ENCODE measurements at regions not wholly inside any gene's neighbourhood (a gene's known extent, or its start where the extent isn't known, plus 50 kb on each side); places are given as distances from the start of the nearest gene placed in this dataset.
"Not testable (repeated sequence)": the region's sequence is repeated elsewhere in the genome, so short reads cannot be mapped to it uniquely, and the experiment has no call there.

DNA sequence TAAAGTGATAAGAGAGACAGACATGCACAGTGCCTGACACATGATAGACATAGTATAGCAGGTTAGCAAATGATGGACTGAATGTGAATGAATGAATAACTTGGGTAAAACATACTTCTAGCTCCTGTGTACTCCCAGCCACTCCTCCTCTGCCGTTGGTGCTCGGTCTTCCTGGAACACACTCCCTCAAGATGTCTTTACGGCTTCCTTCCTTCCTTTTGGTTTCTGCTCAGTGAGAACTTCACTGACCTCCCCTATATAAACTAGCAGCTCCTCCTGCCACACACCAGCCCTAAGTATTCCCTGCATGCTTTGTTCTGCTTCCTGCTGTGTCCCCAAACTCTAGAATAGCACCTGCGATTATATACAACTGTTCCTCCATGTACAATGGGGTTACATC, 50.2 kb downstream of the RAD54L2 start:
- in situ Hi-C loops (cut with HindIII; ENCODE audit: low sequenced_read_pairs), result loop anchor here (5.0 kb wide), 1 partner anchor 56 kb away; no protein-coding TSS in a partner anchor

DNA sequence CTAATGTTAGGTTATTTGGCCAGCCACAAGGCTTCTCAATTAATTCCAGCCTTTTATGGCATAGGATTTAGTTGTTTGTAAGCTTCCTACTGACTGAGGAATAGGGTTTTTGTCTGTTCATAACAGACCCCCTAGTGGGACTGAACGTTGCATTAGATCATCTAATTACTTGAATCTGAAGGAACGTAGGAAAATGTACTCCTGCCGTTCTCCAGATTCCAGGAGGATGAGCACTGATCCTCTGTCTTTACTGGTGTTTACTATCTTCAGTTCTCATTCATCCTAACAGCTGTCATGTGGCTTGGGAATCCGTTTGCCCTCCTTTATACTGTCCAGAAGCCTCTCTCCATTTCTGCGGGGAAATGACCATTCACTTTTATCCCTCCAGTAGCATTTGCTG, 52.7 kb downstream of the RAD54L2 start:
- in situ Hi-C loops (cut with HindIII; ENCODE audit: low sequenced_read_pairs), result loop anchor here (5.0 kb wide), 1 partner anchor 41 kb away; no protein-coding TSS in a partner anchor

- in situ Hi-C loops (cut with HindIII; ENCODE audit: low sequenced_read_pairs), result loop anchor here (5.0 kb wide), 1 partner anchor 39 kb away; no protein-coding TSS in a partner anchor
Observed at GRCh38 chr3:51593697-51594096, 55.2 kb downstream of the RAD54L2 start.

DNA sequence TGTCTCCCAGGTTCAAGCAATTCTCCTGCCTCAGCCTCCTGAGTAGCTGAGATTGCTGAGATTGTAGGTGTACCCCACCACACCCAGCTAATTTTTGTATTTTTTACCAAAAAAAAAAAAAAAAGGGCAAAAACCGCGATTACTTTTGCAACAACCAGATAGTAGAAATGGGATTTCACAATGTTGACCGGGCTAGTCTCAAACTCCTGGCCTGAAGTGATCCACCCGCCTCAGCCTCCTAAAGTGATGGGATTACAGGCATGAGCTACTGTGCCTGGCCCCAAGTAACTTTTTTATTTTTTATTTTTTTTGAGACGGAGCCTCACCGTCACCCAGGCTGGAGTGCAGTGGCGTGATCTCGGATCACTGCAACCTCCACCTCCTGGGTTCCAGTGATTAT, 61.1 kb downstream of the RAD54L2 start:
- in situ Hi-C loops (cut with HindIII; ENCODE audit: low sequenced_read_pairs), result not testable (repeated sequence)

GRCh38 chr3:51604212-51604611, 65.7 kb downstream of the RAD54L2 start:
- in situ Hi-C loops (cut with HindIII; ENCODE audit: low sequenced_read_pairs), result no loop called here

DNA sequence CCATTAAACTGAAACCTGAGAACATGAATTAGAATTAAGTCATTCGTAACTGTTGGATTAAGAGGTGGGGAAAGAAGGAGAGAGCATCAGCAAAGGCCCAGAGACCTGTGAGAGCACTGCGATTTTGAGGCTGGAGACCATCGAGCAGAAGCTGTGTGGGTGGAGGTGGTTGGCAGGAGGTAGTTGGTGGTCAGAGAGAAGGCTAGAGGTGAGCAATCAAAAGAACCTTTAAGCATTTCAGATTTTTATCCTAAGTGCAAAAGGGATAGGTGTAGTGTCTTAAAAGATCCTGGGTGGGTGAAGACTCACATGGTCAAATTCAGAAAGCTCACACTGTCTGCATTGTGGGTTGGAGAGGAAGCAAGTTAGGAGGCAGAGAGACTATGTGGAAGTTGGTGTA, 65.1 kb upstream of the TEX264 start:
- in situ Hi-C loops (cut with HindIII; ENCODE audit: low sequenced_read_pairs), result no loop called here

DNA sequence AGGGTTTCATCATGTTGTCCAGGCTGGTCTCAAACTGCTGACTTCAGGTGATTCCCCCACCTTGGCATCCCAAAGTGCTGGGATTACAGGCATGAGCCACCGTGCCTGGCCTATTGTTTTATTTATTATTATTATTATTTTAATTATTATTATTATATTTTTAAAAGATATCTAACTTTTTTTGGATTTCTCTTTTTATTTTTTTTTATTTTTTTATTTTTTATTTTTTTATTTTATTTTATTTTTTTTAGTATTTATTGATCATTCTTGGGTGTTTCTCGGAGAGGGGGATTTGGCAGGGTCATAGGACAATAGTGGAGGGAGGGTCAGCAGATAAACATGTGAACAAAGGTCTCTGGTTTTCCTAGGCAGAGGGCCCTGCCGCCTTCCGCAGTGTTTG, 64.2 kb upstream of the TEX264 start:
- in situ Hi-C loops (cut with HindIII; ENCODE audit: low sequenced_read_pairs), result not testable (repeated sequence)

- in situ Hi-C loops (cut with HindIII; ENCODE audit: low sequenced_read_pairs), result not testable (repeated sequence)
Observed at GRCh38 chr3:51607591-51608325, 63.3 kb upstream of the TEX264 start.

DNA sequence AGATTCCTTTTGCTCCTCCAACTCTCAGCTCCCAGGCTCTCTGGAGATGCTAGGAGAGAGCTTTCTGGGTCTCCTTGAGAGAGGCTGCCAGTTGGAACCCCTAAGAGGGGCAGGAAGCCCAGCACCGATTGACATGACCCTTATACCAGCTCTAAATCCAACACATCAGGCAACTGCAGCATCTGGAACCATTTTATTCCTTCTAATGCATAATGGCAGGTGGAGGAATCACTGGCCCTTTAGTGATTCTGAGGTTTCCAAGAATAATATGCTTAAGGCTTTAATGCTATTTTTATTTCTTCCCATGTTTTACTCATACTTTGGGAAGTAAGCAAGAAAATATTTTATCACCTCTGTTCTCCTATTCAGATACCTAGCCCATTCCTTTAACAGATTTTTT, 60.3 kb upstream of the TEX264 start:
- in situ Hi-C loops (cut with HindIII; ENCODE audit: low sequenced_read_pairs), result no loop called here

GRCh38 chr3:51617597-51617996, 53.5 kb upstream of the TEX264 start:
- in situ Hi-C loops (cut with HindIII; ENCODE audit: low sequenced_read_pairs), result no loop called here

GRCh38 chr3:51618038-51618437, 53.0 kb upstream of the TEX264 start:
- in situ Hi-C loops (cut with HindIII; ENCODE audit: low sequenced_read_pairs), result not testable (repeated sequence)

GRCh38 chr3:51618496-51618895, 52.6 kb upstream of the TEX264 start:
- in situ Hi-C loops (cut with HindIII; ENCODE audit: low sequenced_read_pairs), result no loop called here

- in situ Hi-C loops (cut with HindIII; ENCODE audit: low sequenced_read_pairs), result no loop called here
Observed at GRCh38 chr3:51619983-51620382, 51.1 kb upstream of the TEX264 start.

GRCh38 chr3:51620543-51620942, 50.5 kb upstream of the TEX264 start:
- in situ Hi-C loops (cut with HindIII; ENCODE audit: low sequenced_read_pairs), result no loop called here

GRCh38 chr3:51621091-51621892, 49.8 kb upstream of the TEX264 start:
- in situ Hi-C loops (cut with HindIII; ENCODE audit: low sequenced_read_pairs), result no loop called here

Data from endothelial cell of hepatic sinusoid (primary cell).